ENCODE measurements at regions not wholly inside any gene's neighbourhood (a gene's known extent, or its start where the extent isn't known, plus 50 kb on each side); places are given as distances from the start of the nearest gene placed in this dataset.

DNA sequence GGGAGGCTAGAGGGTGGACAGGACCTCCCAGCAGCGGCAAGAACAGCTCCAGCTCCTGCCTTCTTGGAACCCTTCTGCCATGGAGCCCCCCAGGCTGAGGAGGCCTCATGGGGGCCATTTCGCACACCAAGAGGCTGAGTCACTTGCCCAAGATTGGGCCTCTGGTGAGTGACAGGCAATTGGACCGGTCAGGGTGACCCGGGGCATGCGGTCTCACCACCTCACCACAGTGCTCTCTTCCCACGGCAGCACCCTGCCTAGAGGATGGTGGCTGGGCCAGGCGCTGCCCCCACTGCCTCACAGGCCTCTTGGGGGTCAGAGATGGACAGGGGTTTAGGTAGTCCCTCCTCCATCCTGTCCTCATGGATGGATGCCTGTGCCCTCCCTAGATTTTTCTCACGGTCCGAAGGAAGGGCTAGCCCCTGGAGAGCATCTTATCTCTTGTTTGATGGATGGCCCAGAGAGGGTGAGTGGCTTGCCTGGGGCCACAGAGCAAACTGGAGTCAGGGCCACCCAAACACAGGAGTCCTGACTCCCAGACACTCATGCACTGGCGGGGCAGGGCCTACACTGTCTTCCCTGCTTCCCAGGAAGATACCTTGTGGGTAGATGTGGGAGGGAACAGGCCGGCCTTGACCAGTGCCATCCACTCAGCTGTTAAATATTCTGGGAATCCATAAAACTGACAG, 119.2 kb downstream of the INHBB start:
- Histone ChIP-seq H3K27ac (ENCODE audit: low read depth, low read length) (no peak overlapping the region), H3F3A (ENCODE audit: control insufficient read depth, insufficient read depth) (no peaks in the 10 kb centered on the region), H3K36me3 (ENCODE audit: control insufficient read depth, low read length) (no peaks in the 10 kb centered on the region), H3K4me1 (ENCODE audit: control insufficient read depth, low read length) (no peaks in the 10 kb centered on the region), H3K9me2 (replicated peaks; ENCODE audit: control insufficient read depth, low read length) (no peaks in the 10 kb centered on the region), H4K20me1 (ENCODE audit: control insufficient read depth, insufficient read depth, low read depth, low read length) (no peaks in the 10 kb centered on the region), H3K9me3 (ENCODE audit: control insufficient read depth, insufficient read depth, low read length) (no peaks in the 10 kb centered on the region), H3K4me3 (ENCODE audit: low read length) (no peak overlapping the region), H3K27me3 (ENCODE audit: control insufficient read depth, low read length) (no peaks in the 10 kb centered on the region), H3K4me2 (ENCODE audit: low read length) (no peak overlapping the region), H3K79me2 (ENCODE audit: control insufficient read depth, low read length) (no peaks in the 10 kb centered on the region)
- no peak for TF ChIP-seq EZH2phosphoT487 (IDR thresholded peaks at IDR 0.05; ENCODE audit: borderline replicate concordance, low read length)
- no peak for TF ChIP-seq CTCF (IDR thresholded peaks at IDR 0.05; ENCODE audit: low read depth, low read length, poor library complexity, severe bottlenecking)

GRCh38 chr2:120465701-120465988, 119.7 kb downstream of the INHBB start:
- Histone ChIP-seq H3K9me3 (ENCODE audit: control insufficient read depth, insufficient read depth, low read length) (no peaks in the 10 kb centered on the region), H3K9me2 (replicated peaks; ENCODE audit: control insufficient read depth, low read length) (no peaks in the 10 kb centered on the region), H3K4me1 (ENCODE audit: control insufficient read depth, low read length) (no peaks in the 10 kb centered on the region), H3F3A (ENCODE audit: control insufficient read depth, insufficient read depth) (no peaks in the 10 kb centered on the region), H3K27ac (ENCODE audit: low read depth, low read length) (no peak overlapping the region), H3K4me2 (ENCODE audit: low read length) (no peak overlapping the region), H3K79me2 (ENCODE audit: control insufficient read depth, low read length) (no peaks in the 10 kb centered on the region), H3K36me3 (ENCODE audit: control insufficient read depth, low read length) (no peaks in the 10 kb centered on the region), H3K27me3 (ENCODE audit: control insufficient read depth, low read length) (no peaks in the 10 kb centered on the region), H3K4me3 (ENCODE audit: low read length) (no peak overlapping the region), H4K20me1 (ENCODE audit: control insufficient read depth, insufficient read depth, low read depth, low read length) (no peaks in the 10 kb centered on the region)
- TF ChIP-seq CTCF (IDR thresholded peaks at IDR 0.05; ENCODE audit: low read depth, low read length, poor library complexity, severe bottlenecking), result no peak
- TF ChIP-seq EZH2phosphoT487 (IDR thresholded peaks at IDR 0.05; ENCODE audit: borderline replicate concordance, low read length), result no peak

- H3F3A ChIP-seq (ENCODE audit: control insufficient read depth, insufficient read depth), result no peaks in the 10 kb centered on the region
- no peak overlapping the region for H3K27ac ChIP-seq (ENCODE audit: low read depth, low read length)
- H3K9me3 ChIP-seq (ENCODE audit: control insufficient read depth, insufficient read depth, low read length), result no peaks in the 10 kb centered on the region
- no peaks in the 10 kb centered on the region for H3K27me3 ChIP-seq (ENCODE audit: control insufficient read depth, low read length)
- H3K79me2 ChIP-seq (ENCODE audit: control insufficient read depth, low read length), result no peaks in the 10 kb centered on the region
- H4K20me1 ChIP-seq (ENCODE audit: control insufficient read depth, insufficient read depth, low read depth, low read length), result no peaks in the 10 kb centered on the region
- H3K4me1 ChIP-seq (ENCODE audit: control insufficient read depth, low read length), result no peaks in the 10 kb centered on the region
- no peaks in the 10 kb centered on the region for H3K36me3 ChIP-seq (ENCODE audit: control insufficient read depth, low read length)
- no peak for TF ChIP-seq CTCF (IDR thresholded peaks at IDR 0.05; ENCODE audit: low read depth, low read length, poor library complexity, severe bottlenecking)
- TF ChIP-seq EZH2phosphoT487 (IDR thresholded peaks at IDR 0.05; ENCODE audit: borderline replicate concordance, low read length), result no peak
- no peaks in the 10 kb centered on the region for H3K9me2 ChIP-seq (replicated peaks; ENCODE audit: control insufficient read depth, low read length)
- no peak overlapping the region for H3K4me3 ChIP-seq (ENCODE audit: low read length)
- H3K4me2 ChIP-seq (ENCODE audit: low read length), result no peak overlapping the region
These were observed 120.2 kb downstream of the INHBB start for GRCh38 chr2:120465989-120466703.
